ENCODE measurements at regions not wholly inside any gene's neighbourhood (a gene's known extent, or its start where the extent isn't known, plus 50 kb on each side); places are given as distances from the start of the nearest gene placed in this dataset.
"Not testable (repeated sequence)": the region's sequence is repeated elsewhere in the genome, so short reads cannot be mapped to it uniquely, and the experiment has no call there.

DNA sequence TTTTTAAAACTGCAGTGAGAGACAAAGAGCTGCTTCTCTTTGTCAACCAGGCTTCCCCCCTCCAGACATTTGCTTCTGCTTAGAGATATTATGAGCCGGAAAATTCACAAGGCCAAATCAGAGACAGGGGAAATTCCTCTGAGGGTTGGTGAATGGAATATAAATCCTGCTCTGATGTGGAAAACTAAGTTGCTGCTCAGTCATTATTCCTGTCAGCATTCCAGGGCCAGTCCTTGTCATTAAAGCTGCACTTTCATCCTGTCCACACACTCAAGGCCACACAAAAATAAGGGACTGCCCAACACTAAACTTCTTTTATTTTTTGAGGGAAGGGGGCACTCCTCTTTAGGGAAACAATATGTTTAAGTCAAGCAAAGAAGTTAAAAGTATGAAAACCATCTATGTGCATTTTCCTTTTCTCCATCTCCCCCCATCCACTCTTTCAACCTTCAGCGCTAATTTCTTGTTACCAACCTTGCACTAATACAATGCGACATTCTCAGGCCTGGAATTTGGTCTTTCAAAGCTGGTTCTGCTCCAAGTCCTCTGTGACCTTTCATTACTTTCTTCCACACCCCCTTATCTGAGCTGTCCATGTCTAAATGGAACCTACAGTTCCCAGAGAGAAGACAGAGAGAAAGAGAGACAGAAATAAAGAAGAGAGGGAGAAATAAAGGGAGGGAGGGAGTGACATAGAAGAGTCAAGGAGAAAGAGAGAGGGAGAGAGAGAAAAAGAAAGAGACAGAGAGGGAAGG lies 118.9 kb upstream of the S1PR3 start:
- DNase-seq (ENCODE audit: low read depth): no peak

DNA sequence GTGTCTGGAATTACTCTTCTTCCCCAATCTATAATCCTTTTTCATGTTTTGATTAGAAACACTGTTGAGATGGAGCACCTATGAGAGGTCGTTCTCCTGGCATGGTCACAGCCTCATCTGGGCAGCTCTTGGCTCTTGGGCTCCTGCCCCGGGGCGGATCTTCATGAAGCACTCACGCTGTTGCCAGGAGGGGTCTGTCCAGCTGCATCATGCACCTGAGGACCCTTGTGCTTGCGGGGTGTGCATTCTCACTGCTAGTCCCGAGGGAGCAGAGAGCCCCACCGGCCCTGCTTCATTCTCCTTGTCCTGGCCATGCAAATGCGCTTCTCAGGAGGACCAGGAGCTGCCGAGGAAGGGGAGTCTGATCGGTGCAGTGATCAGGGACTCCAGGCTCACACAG lies 117.6 kb upstream of the S1PR3 start:
- no peak for DNase-seq (ENCODE audit: low read depth)

DNA sequence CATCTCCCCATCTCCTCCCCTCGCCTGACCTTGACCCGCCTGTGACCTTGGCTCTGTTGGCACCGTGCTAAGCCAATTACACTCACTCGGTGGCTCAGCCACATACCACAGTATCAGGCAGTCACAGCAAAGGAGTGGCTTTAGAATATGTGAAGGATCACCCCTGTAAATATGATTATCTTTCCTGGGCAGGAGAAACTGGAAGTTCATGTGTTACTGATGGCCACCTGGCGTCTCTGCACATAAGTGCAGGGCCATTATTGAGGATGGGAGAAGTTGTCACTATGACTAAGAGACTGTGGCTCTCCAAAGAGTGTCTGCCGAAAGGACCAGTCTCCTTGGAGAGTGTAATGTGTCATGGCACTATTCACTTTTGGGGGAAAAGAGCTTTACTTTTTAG lies 116.9 kb upstream of the S1PR3 start:
- DNase-seq (ENCODE audit: low read depth): no peak

DNA sequence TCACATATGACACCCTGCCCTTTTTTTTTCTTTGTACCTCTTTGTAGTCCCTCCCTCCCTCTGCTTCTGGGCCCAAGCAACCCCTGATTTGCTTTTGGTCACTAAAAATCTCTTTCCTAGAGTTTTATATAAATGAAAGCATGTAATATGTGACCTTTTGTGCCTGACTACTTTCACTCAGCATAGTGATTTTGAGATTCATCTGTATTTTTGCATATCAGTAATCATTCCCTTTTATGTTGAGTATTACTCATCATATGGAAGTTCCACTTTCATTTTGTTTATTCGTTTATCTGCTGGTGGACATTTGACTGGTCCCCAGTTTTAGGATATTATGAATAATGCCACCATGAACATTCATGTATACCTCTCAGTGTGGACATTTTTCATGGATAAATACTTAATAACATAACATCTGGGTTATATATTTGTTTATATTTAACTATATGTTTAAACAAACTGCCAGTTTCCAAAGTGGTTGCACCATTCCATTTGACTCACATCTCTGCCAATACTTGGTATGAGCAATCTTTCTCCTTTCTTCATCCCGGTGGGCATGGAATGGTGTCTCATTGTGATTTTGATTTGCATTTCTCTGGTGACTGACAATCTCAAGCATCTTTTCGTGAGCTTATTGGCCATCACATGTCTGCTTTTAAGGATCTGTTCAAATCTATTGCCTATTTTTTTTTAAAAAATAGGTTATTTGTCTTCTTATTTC lies 115.7 kb upstream of the S1PR3 start:
- DNase-seq (ENCODE audit: low read depth): no peak

DNA sequence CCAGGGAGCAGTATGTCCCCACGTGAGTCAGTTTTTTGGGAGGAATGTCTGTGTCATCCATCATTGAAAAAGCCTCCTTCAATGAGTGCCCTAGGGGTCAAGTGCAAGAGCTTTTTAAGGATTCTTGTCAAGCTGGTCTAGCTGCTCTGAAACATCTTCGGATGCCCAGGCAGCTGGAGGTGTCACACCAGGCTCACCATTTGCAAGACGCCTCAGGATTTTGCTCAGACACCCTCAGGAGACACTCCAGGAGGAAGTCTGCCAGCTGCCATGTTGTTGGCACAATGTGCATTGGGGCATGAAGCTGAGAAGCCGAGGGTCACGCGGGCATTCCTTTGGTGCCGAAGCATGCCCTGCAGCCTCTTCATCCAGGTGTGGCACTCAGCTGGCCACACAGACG lies 111.1 kb upstream of the S1PR3 start:
- no peak for DNase-seq (ENCODE audit: low read depth)

DNA sequence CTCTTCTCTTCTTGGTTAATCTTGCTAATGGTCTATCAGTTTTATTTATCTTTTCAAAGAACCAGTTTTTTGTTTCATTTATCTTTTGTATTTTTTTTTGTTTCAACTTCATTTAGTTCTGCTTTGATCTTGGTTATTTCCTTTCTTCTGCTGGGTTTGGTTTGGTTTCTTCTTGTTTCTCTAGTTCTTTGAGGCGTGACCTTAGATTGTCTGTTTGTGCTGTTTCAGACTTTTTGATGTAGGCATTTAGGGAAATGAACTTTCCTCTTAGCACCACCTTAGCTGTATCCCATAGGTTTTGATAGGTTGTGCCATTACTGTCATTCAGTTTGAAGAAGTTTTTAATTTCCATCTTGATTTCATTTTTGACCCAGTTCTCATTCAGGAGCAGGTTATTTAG lies 107.0 kb upstream of the S1PR3 start:
- not testable (repeated sequence) for DNase-seq (ENCODE audit: low read depth)

DNA sequence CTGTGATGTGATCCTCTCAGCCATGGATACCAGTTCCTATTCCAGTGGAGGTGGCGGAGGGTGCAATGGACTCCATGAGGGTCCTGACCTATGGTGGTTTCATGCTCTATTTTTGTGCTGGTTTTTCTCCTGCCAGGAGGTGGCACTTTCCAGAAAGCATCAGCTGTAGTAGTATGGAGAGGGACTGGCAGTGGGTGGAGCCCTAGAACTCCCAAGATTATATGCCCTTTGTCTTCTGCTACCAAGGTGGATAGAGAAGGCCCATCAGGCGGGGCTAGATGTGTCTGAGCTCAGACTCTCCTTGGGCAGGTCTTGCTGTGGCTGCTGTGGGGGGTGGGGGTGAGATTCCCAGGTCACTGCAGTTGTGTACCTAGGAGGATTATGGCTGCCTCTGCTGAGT lies 104.5 kb upstream of the S1PR3 start:
- DNase-seq (ENCODE audit: low read depth): not testable (repeated sequence)

DNA sequence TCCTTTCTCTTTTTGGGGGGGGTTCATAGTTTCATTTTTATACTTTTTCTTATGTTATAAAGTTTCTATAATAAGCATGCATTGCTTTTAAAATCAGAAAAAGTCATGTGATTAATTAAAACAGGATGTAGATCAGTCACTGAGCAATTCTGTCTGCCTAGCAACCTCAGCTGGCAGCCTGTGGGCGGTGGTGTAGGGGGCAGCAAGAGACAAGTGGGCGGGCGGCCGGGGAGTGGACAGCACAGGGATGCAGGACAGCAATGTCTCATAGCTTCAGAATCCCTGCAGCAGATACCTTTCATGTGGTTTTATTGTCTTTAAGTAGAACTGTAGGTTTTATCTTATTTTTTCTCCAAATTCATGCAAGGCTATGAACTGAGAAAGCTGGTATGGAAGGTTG lies 101.9 kb upstream of the S1PR3 start:
- DNase-seq (ENCODE audit: low read depth): peak; percentile 34

DNA sequence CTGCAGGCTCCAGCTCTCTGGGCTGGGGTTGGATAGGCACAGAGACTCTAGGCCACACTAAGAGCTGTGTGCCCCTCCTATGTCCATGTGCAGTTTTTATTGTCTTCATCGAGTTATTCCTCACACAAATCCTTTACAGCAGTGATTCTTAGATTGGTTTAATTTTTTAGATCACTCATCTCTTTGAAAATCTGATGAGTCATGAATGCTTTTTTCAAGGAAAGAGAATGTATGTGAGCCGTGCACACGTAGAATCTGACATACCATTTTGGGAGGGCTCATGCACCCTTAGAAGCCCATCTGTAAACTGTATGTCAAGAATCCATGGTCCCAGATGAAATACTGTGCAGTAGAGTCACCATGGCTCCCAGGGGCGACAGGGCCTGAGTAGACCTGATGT lies 100.7 kb upstream of the S1PR3 start:
- no peak for DNase-seq (ENCODE audit: low read depth)

DNA sequence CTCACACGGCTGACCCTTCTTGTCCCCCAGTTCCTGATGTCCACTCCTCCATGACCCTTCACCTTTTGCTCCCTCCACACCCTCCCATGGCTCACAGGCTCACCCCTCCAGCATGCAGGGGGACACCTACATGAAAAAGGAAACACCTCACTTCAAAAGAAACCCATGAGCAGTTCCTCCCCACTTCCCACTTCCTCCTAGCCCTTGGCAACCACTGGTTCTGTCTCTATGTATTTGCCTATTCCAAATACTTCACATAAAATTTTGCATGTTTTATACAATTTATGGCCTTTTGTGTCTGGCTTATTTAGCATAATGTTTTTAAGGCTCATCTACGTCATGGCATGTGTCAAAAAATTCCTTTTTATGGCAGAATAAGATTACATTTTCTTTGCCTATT lies 100.2 kb upstream of the S1PR3 start:
- no peak for DNase-seq (ENCODE audit: low read depth)

DNA sequence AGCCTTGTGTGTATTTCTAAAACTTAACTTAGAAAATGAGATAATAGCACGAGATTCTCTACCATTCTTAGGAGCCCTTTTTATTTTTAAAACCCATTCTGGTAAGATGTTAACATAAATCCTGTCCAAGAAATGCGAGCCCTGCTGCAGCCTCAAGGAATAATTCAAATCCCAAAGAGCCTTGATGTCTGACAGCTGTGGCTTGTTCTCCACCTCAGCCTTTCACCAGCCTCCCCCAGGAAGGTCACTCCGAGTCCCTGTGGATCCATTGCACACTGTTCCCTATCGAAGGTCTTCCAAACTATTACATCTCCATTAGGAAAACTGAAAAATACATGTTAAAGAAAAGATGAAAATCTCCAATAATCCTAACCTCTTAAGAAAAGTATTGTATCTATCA lies 98.5 kb upstream of the S1PR3 start:
- no peak for DNase-seq (ENCODE audit: low read depth)

DNA sequence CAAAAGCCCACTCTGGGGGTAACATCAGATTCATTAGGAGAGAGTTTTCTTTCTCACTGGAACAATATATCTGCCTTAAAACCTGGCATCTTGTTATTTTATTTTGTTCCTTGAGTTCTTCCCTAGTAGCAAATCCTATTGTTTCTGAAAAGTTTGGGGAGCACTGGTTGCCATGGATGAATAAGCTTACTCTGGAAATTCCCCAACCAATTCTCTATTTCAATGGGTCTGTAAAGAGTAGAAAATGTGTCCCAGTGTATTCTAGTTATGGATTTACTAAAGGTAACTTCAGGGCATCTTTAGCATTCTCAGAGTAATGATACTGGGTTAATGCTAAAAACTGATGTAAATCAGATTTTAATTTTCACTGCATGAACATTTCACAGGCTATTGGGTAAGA lies 94.2 kb upstream of the S1PR3 start:
- DNase-seq (ENCODE audit: low read depth): no peak

DNA sequence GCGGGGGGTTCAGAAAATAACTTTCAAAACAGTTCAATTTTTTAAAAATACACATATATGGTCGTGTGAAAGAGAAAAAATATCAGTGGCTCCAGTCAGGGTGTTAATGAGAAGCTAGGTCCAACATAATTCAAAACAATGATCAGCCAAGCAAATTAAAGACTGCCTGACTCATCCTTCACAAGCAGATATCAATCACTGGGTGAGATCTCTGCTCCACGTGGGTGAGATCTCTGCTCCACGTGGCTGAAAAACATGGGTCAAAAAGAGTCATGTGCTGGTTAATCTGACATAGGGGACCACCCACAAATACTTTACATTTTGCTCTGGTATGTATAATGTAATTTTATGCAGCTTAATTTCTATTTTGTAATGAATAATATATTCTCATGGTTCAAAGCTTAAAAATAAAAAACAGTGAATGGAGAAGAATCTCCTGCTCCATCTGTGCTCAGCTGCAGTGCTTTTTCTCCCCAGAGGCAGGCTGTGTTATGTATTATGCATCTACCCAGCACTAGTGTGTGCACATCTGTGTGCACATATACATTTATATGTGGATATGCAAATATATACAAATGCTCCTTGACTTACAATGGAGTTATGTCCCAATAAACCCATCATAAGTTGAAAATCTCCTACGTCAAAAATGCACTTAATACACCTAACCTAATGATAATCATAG lies 93.1 kb upstream of the S1PR3 start:
- DNase-seq (ENCODE audit: low read depth): no peak

DNA sequence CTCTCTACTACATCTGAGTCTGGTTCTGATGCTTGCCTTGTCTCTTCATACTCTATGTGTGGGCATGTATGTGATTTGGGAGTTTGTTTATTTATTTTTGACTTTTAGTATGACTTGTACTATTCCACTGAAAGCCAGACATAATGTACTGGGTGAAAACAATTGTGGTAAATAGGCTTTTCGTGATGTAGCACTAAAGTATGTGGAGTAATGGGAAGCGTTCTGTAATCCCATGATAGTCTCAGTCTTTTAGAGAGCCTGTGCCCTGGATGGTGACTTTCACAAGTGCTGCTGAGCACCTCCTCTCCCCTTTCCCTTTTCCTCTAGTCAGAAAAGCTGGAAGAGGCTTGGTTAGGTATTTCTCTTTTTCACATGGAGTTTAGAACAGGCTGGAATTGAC lies 85.8 kb upstream of the S1PR3 start:
- DNase-seq (ENCODE audit: low read depth): no peak

DNA sequence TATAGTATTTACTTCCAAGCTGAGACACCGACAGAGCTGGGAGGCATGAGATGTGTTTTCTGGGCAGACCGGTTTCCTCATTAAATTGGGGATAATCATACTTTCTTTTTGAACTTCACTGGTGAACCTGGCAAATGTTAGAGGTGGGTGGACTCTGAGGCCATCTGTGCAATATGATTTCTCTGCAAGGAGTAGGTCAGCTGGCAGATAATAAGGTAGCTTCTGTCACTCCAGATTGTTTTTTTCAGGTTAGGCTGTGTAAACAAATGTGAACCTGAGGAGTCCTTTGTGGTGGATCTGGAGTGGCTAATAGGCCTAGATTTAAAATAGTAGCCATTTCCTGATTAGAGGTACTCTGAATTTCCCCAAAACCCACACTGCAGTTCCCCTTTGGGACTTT lies 75.4 kb upstream of the S1PR3 start:
- DNase-seq (ENCODE audit: low read depth): no peak

DNA sequence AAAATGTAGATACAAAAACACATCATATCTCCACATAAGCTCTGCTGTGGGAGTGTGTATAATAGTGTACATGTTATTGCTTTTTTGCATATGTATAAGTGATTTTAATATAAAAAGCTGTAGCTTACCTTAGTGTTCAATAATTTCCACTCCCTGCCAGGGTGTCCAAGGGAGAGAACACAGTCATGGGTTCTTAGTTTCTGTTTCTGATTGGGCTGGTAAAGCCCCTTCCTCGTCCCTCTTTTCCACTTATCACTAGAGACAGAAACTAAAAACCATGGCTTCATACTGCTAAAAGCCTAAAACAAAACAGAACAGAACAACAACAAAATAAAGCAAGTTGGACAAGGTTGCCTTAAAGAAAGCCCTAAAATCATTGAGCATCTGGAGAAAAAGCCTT lies 74.4 kb upstream of the S1PR3 start:
- DNase-seq (ENCODE audit: low read depth): no peak

DNA sequence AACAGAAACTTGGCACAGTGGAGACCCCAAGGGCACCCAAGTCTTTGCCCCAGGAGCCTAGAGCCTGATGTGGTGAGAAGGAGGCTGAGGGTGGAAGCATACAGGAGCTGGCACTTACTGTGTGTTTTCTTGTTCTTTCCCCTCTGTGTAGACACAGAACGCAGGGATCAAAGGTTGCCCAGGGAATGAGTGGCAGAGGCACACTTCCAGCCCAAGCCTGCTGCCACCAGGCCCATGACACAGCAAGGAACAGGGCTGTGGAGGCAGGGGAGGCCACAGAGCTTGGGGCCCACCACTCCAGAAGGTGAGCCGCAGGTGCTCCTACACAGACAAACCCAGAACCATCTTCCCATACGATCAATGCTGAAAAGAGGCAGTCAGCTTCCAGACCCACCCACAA lies 73.9 kb upstream of the S1PR3 start:
- DNase-seq (ENCODE audit: low read depth): no peak

DNA sequence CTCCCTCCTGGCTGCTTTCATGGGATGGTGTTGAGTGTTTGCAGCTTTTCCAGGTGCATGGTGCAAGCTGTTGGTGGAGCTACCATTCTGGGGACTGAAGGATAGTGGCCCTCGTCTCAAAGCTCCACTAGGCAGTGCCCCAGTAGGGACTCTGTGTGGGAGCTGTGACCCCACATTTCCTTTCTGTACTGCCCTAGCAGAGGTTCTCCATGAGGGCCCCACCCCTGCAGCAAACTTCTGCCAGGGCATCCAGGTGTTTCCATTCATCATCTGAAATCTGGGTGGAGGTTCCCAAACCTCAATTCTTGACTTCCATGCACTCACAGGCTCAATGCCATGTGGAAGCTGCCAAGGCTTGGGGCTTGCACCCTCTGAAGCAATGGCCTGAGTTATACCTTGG lies 72.7 kb upstream of the S1PR3 start:
- DNase-seq (ENCODE audit: low read depth): not testable (repeated sequence)

DNA sequence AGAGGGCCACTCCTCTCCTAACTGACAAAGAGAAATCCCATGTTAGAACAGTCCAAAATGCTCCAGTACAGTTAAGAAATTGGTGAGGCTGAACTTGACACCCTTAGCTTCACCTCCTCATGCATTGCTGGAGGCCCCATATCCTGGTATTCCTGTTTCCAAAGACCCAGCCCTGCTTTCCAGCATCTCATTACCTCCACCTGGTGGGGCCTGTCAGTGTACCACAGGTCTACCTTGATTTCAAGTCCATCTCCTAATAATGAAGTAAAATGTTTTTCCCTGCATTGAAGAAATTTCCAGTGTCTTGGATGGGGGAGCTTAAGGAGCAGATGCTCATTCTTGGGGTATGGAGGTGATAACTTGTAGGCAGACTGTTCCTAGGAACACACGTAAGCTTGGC lies 70.6 kb upstream of the S1PR3 start:
- DNase-seq (ENCODE audit: low read depth): no peak

DNA sequence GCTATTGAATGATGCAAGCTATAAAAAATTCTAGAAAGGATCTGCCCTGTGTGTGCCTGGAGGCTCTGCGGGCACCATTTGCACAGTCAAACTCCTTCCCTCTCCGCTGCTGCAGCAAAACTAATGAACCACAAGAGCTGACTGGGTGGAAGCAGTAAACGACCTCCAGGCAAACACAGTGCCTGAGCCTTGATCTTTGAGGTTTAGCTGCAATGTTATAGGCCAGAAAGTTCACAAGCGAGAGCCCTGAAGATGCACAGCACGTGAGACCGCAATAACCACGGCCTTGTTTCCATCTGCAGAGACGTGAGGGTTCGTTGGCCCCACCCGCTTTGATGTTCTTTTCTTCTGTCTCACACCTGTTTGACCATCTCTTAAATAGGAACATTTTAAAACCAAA lies 69.2 kb upstream of the S1PR3 start:
- DNase-seq (ENCODE audit: low read depth): no peak

DNA sequence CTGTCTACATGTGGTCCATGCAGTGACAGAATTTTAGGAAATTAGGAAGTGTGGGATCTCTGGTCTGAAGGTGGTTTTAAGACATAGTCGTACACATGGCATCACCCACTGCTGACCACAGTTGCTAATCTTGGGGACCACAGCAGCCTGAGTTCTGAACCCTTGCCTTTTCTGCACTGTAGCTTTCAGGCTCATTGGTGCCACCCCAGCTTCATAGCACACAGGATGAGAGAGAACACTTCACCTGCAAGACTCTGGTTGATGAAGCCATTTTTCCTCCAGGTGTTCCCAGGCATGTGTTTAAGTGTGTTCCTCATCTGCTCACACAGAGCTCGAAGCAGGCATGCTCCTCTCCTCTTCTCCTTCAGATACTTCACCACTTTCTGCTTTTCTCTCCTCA lies 68.2 kb upstream of the S1PR3 start:
- no peak for DNase-seq (ENCODE audit: low read depth)

DNA sequence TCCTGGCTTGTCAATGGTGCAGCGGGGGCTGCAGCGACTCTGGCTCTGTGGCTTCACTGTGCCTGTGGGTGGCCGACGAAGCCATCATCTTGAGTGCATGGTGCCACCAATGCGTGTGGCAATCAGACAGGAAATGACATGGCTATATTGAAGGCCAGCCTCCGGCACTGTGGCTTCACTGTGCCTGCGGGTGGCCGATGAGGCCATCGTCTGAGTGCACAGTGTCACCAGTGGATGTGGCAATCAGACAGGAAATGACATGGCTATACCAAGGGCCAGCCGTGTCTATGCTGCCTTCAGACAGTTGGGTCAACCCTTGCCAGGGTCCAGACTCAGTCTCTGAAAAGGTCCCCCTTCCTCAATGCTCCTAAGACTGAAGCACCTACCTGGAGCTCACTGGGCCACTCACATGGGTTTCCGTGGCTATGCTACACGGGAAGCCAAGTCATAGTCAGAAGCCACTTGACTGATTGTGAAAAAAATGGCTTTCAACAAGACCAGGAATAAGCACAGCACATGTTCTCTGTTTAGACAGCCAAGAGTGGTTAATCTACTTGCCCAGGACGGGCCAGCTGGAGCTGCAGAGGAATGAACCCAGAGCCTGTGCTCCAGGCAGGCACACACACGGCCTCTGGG lies 67.5 kb upstream of the S1PR3 start:
- no peak for DNase-seq (ENCODE audit: low read depth)

DNA sequence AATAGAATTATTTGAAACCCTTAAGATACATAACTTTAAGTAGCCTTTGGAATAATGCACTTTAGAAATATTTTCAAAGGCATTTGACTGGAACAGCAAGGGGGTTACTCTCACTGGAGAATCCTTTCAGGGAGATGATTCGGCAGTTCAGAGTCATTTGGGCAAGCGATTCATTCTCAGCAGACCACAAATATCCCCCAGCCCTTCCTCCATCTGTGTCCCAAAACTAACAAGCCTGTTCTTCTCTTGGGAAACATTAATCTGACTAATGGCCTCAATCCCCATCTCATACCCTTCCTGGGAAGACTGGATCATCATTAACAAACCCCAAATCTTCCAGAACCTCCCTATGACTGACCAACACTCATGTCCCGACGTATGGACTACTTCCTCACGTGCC lies 65.8 kb upstream of the S1PR3 start:
- no peak for DNase-seq (ENCODE audit: low read depth)
